COLO668 (cell line): ENCODE measurements at regions not wholly inside any gene's neighbourhood (a gene's known extent, or its start where the extent isn't known, plus 50 kb on each side); places are given as distances from the start of the nearest gene placed in this dataset.

Experiments used
- DNase-seq: peaks from one replicate; lab custom pipeline; 2025; ENCODE audit not compliant: unreplicated experiment; lab: John Stamatoyannopoulos, UW

DNA sequence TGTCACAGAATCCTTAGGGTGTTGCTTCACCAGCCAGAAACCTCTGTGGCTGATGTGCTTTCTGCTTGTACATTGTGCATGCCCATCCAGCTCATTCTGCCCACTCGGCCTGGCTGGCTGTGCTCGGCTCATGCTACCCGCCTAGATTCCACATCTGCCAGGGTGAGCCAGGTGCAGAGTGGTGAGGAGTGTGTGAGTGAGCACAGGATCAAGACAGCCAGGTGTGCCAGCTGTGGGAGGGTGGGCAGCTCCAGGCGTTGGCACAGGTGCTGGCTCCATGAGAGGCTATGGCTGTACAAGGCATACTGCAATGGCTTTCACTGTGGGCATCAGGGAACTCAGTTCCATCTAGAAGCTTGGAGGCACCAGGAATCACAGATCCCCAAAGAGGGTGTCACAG is 1321.8 kb upstream of the CRIM1 start:
- no peak for DNase-seq

DNA sequence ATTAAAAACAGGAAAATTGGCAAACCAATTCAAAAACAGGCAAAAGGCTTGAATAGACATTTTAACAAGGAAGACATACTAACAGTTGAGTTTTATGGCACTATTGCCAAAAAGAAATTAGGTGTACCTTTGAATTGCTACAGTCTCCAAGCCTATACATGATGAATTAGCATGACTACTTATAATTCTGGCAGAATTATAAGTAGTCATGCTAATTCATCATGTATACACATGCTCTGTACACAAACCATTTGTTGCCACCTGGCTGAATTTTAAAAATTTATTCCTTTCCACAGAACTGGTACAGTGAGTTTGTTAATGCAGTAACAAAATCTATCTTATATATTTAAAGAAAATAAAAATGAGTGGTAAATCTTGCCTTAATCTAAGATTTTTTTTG is 1332.0 kb upstream of the CRIM1 start:
- no peak for DNase-seq

DNA sequence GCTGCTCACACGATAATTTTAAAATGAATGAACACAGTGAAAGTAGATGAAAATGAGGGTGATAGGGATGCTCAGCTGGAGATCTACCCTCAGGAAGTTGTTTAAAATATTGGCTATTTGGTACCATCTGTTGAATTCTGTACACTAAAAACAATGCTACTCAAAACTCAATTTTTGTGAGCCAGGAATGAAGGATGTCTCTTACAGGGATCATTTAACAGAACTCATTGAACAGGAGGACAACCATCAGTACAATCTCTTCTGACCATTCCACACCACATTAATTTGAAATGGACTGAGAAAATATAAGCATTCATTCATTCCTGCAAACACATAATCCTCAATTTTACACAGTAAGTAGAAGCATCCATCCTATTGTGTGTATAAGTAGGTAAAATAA is 1355.1 kb upstream of the CRIM1 start:
- no peak for DNase-seq

DNA sequence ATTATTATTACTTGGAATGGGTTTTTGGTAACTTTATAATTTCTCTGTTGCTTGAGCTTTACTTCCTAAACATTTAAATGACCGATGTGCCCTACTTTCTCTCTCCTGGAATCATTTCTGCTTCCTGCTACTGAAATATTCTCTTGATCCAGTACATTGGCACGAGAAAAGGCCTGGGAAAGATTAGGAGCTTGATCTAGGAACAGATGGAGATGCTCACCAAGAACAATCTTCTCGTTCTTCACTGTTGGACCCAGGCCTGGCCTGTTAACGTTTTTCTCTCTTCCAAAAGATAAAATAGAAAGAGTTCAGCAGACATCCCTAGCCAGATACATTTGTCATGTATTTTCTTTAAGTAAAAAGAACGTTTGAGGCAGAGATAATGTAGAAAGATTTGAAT is 1356.8 kb upstream of the CRIM1 start:
- DNase-seq: no peak

DNA sequence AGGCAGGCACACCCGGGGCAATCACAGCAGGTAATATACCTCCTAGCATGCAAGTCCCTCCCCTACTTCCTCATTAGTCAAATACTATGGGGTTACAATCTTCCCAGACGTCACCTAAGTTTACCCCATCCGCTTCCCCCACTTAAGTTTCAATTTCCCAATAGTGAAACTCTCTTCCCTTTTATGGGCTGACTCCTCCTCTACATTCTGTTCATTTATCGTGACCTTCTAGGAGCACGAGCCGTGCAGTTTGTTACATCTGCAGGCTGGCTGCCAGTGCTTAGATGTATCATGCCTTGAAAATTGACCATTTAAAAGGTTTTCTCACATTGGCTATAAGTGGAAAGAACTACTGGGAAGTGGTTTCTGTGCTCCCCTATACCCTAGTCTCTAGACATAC is 1357.8 kb upstream of the CRIM1 start:
- DNase-seq: no peak

DNA sequence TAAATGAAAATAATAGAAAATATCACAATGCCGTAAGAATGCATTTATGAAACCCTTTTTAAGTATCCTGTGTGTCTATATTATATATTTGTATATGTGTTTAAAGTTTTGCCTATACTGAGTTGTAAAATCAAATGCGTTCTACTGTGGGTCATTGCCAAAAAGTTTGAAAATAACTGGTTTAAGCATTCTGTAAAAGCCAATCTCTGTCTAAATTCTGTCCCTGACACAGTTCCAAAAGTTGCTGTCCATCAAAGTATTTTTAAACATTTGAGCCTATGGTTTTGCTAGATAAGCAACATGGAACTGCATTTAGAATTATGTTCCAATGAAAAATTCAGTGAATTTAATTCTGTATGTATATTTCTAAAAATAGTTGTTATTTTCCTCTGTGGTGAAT is 1360.4 kb upstream of the CRIM1 start:
- DNase-seq: no peak

DNA sequence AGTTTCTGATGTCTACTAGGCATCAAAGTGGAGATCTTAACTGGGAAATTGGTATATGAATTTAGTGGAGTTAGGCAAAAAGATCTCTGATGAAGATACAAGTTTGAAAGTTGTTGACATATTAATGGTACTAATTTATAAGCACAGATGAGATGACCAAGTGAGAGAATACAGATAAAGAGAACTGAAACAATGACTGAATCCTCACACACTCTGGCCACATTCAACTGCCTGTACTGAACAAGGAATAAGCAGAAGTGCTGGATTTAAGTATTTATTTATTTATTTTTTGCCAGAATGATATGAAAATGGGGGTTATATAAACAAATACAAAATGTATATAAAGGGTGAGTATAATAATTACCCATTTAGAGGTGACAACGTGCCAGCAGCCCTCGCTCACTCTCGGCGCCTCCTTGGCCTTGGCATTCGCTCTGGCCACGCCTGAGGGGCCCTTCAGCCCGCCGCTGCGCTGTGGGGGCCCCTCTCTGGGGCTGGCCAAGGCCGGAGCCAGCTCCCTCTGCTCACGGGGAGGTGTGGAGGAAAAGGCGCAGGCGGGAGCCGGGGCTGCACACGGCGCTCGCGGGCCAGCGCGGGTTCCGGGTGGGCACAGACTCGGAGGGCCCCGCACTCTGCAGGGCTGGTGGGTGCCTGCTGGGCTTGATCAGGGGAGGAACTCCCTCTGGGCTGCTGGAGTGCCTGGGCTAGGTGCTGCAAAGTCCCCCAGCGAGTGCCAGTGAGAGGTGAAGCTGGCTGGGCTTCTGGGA is 1363.9 kb upstream of the CRIM1 start:
- DNase-seq: no peak

DNA sequence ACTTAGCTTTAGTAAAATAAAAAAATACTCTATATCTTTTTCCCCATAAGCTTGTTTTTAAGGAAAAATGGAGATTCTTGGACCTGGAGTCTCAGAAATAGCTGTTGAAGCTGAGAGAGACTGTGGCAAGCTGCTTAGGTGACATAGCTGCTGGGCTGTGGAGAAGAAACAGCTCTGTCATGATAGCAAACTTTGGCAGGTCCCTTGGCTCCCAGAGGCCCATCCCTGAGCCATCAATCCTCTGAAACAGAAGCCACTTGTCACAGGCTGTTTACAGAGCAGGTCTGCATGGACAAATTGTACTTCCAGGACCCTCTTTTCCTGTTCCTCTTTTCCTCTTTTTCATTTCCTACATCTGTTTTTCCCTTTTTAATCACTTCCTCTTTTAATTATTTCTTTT is 1370.1 kb upstream of the CRIM1 start:
- no peak for DNase-seq

DNA sequence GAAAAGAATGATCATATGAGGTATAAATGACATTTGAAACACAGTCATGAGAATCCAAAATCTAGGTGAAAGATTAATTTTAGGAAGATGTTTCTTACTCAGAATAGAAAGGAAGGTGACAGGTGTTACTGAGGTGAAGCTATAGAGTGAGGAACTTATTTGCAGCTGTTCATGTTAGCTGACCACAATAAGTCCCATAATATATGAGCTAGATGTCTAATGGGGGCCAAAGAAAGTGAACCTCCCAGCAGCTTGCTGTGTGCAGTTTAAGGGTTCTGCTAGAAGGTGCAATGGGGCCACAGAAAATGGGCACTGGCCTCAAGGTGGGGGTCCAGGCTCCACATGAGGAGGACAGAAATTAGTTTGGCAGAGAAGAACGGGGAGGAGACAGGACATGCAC is 1374.9 kb upstream of the CRIM1 start:
- DNase-seq: no peak

DNA sequence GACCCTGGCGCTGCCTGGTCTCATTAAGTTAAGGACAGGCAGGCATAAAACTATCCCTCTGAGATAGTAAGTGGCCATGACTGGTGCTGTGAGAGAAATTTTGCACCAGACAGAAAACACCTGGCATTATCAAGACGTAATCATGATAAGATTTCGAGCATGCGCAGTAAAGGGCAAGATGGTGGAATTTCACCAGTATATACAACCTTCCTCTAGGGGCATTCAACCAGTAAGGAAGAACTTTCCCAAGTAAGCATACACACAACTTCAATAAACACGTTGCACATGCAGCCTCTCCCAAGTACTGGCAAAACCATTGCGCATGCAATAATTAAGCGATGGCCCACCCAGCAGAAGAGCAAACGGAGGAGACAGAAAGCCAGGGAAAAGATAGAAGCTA is 1376.4 kb upstream of the CRIM1 start:
- DNase-seq: no peak

DNA sequence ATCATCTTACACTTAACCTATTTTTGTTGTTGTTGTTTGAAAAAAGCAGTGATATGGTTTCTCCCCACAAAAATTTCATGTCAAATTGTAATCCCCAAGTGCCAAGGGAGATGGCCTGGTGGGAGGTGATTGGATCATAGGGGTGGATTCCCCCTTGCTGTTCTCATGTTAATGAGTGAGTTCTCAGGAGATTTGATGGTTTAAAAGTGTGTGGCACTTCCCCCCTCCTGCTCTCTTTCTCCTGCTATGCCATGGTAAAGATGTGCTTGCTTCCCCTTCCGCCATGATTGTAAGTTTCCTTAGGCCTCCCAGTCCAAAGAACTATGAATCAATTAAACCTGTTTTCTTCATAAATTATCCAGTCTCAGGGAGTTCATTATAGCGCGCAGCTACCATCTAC is 1362.7 kb upstream of the FAM98A start:
- no peak for DNase-seq

DNA sequence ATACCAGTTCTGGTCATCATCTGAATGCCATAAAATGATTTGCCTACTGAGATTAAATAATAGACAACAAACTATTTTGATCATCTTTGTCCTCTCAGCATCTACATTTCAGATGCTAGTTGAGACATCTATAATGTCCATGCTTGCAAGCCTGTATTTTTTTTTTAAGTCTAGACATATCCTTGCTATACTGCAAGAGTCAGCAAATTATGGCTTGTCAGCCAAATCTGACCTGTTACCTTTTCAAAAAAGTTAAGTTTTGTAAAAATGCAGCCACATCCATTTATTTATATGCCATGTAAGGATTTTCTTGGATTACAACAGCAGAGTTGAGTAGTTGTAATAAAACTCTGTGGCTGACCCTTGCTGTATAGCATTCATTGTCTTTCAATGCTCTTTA is 1355.7 kb upstream of the FAM98A start:
- DNase-seq: no peak

DNA sequence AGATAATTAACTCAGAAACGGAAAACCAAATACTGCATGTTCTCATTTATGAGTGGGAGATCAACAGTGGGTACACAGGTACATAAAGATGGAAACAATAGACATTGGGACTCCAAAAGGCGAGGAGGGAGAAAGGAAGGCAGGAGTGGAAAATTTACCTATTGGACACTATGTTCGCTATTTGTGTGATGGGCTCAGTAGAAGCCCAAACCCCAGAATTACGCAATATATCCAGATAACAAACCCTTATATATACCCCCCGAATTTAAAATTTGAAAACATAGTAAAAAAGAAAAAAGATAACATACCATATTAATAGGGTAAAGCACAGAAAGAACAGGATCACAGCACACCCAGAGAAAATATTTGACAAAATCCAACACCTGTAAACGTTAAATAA is 1351.7 kb upstream of the FAM98A start:
- no peak for DNase-seq

DNA sequence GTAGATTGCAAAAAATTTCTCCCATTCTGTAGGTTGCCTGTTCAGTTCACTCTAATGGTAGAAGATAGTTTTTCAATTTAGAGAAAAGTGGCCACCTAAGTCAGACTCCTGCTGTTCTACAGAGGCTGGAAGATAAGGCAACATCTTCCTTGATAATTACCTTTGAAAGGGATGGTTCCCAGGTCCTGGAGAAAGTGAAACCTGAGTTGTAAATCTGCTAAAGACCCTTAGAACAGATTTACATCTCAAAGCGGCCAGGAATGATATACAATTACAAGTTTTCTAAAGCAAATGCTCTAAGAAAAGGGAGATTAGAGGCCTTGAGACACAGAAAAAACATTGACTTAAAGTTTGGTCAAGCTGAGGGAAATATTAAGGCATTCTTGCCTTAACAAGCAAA is 1350.2 kb upstream of the FAM98A start:
- no peak for DNase-seq

DNA sequence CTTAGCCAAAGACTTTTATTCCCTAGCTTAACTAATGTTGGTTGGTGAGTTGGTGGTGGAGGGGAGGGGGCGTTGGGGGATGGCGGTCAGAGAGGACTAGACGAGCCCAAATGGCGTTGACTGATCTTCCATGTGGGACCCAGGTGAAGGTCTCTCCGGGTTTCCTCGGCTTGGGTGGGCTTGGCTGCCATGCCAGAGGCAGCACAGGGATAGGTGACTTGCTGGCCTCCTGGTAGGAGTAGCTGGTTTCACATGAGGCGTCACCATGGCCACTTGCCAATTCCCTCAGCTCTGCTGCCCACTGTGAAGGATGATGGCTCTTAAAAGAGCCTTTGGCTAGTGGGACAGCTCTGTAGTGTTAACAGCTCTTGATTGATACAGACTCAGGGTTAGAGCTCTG is 1337.0 kb upstream of the FAM98A start:
- DNase-seq: no peak

DNA sequence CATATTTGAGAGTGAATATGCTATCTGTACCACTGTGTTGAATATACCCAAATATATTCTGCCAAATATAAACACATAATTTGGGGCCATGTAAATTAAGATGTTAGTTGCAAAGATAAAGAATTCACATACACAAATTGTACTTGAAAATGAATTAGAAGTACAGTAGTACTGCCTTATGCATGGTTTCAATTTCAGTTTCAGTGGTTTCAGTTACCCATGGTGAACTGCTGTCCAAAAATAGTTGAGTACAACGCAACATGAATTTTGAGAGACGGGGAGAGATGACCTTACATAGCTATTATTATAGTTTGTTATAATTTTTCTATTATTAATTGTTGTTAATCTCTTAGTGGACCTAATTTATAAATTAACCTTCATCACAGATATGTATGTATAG is 1313.0 kb upstream of the FAM98A start:
- DNase-seq: no peak

DNA sequence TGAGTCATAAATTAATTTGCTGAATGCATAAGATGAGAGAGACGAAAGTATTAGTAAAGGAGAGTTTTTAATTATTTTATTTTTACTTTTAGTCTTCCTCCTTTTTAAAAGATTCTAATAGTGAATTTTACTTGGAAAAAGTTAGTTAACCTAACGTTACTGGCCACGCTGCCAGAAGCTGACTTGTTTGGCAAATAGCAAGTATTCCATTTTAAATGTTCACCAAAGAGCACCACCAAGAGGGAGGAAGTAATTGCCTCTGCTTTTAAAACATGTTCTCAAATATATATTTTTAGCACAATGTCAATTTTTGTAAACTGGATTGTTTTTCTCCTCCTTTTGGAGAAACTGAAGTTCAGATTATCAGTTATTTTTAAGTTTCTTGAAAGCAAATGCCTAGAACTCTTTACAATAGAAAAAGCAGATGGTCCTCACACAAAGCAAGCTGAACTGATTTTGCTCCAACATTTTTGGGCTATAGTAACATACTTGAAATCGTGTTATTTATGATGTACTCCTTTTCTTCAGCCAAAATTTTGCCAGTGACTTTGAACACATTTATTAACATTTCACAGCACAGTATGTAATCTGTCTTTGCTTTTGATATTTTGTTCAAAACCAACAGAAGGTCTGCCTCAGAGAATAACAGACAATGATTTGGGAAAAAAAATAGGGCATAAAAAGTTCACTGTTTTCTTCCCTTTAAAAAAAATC is 1311.0 kb upstream of the FAM98A start:
- DNase-seq: no peak

DNA sequence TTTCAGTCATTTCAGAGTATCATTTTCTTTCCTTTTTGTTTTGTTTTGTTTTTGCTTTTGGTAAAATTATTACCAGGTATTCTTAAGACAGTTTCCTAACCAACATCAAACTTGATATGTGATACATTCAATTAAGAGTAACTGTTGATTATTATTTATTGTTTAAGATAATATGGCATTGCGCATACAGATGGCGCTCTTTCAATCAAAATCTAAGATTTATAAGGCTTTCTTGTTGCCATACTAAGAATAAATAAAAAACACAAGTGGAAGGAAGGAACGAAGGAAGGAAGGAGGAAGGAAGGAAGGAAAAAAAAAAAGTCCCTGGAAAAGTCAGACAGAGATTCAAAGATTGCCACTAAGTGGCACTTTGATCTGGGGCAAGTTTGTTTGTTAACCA is 1308.7 kb upstream of the FAM98A start:
- DNase-seq: no peak

DNA sequence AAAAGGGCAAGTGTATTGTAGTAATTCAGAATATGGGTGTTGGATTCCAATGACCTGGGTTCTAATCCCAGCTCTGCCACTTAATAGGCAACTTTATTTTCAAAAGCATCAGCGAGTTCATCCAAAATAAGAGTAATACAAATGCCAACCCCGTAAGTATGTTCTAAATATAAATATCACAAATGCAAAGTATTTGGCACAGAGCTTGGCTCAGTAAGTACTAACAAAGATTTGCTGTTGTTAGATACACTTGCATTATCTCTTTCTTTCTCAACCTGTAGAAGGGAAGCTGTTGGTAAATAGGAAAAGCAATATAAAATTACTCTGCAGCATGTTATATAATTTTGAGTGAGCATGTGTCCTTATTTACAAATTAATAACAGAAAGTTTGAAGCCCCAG is 1302.6 kb upstream of the FAM98A start:
- DNase-seq: no peak

DNA sequence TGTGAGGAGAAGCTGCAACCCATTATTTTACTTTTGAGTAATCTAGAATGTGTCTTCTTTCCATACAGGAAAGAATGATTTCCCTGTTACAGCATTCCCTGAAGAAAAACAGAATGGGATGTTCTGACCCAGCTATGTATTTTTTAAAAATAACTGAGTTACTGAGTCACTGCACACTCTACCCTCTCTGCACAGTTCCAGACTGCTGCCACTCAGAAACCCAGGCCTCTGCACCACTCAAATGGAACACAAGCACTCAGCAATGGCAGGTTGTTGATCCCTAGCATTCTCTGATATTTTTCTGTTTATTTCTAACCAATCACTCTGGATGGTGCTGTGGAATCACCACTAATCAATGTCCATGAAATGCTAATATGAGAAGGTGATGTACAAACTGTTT is 1300.0 kb upstream of the FAM98A start:
- no peak for DNase-seq

DNA sequence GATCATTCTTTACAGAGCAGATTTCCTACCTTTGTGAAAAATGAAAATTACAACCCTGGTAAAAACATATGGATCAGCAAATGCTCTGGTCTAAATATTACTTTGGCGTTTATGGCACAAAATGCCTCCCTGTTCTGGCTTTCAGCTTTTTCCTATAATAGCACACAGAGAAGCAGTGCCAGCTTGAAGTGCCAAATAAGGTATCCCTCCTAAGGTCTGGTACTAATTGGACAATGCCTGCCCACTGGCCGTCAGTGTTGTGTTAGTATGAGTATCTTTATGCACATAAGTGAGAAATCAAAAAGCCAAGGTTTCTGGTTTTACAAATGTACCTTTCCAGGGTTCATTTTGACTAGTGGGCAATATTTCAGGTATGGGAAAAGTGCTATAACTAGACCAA is 1293.7 kb upstream of the FAM98A start:
- DNase-seq: no peak

DNA sequence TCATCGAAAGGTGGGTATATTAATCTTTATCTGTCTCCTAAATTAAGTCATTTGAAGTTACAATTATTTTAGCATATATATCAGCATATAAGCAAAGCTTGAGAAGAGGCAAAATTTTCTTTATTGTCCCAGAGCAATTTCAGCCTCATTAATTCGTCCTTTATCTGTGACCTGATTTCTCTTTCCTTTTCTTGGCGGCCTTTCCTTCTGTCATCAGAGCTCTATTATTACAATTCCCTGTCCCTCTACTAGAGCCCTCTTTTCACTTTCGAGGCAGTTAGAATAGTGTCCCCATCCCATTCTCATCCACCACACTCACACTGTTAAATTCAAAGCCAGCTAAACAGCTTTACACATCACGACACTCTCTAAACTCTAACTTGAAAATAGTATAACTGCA is 1293.2 kb upstream of the FAM98A start:
- DNase-seq: no peak
